BE2C (cell line): ENCODE measurements at regions not wholly inside any gene's neighbourhood (a gene's known extent, or its start where the extent isn't known, plus 50 kb on each side); places are given as distances from the start of the nearest gene placed in this dataset.

Experiments
- DNase-seq: peaks from one replicate; pipeline ENCODE4 v3.0.0-alpha.2; 2020
- H3K27me3 ChIP-seq: fragments of 250-450 bp; sonication (Bioruptor Pico); 2 replicates; pipeline ENCODE4 v1.5.1; 2020; ENCODE audit warnings: mild to moderate bottlenecking
- H3K36me3 ChIP-seq: fragments of 250-450 bp; sonication (Bioruptor Pico); 2 replicates; pipeline ENCODE4 v1.5.1; 2020; ENCODE audit warnings: mild to moderate bottlenecking
- H3K4me1 ChIP-seq: fragments of 250-450 bp; sonication (Bioruptor Pico); 2 replicates; pipeline ENCODE4 v1.5.1; 2020
- H3K4me3 ChIP-seq: 2 replicates; pipeline ENCODE4 v1.5.1; 2011; ENCODE audit warnings: low read depth, low read length
- H3K9me3 ChIP-seq: fragments of 250-450 bp; sonication (Bioruptor Pico); 2 replicates; pipeline ENCODE4 v1.5.1; 2020
- CTCF ChIP-seq: IDR thresholded peaks from 2 replicates; pipeline ENCODE4 v1.5.1; 2012; ENCODE audit warnings: mild to moderate bottlenecking, low read depth, low read length

GRCh38 chr20:40599987-40600386 lies 89.0 kb downstream of the MAFB start:
- DNase-seq, result no peak
- Histone ChIP-seq H3K36me3 (no peaks in the 10 kb centered on the region), H3K9me3 (0 out of 2 replicates have a peak, but pooled peaks cover 4% of the 10 kb centered on the region), H3K4me3 (no peak overlapping the region), H3K4me1 (no peaks in the 10 kb centered on the region), H3K27me3 (no peaks in the 10 kb centered on the region)
- no peak for TF ChIP-seq CTCF

- H3K9me3 ChIP-seq, result no peaks in the 10 kb centered on the region
- no peak for TF ChIP-seq CTCF
- H3K36me3 ChIP-seq, result no peaks in the 10 kb centered on the region
- H3K27me3 ChIP-seq, result no peaks in the 10 kb centered on the region
- H3K4me1 ChIP-seq, result no peaks in the 10 kb centered on the region
- DNase-seq, result no peak
- H3K4me3 ChIP-seq, result no peak overlapping the region
Measured at GRCh38 chr20:40592941-40593340, 96.1 kb downstream of the MAFB start.

GRCh38 chr20:40591536-40591935 lies 97.5 kb downstream of the MAFB start:
- Histone ChIP-seq H3K27me3 (no peaks in the 10 kb centered on the region), H3K4me1 (no peaks in the 10 kb centered on the region), H3K4me3 (no peak overlapping the region), H3K36me3 (no peaks in the 10 kb centered on the region), H3K9me3 (no peaks in the 10 kb centered on the region)
- TF ChIP-seq CTCF, result no peak
- no peak for DNase-seq

GRCh38 chr20:40591119-40591518 lies 97.9 kb downstream of the MAFB start:
- H3K4me3 ChIP-seq, result no peak overlapping the region
- no peak for TF ChIP-seq CTCF
- no peaks in the 10 kb centered on the region for H3K4me1 ChIP-seq
- H3K9me3 ChIP-seq, result no peaks in the 10 kb centered on the region
- H3K36me3 ChIP-seq, result no peaks in the 10 kb centered on the region
- no peak for DNase-seq
- no peaks in the 10 kb centered on the region for H3K27me3 ChIP-seq

GRCh38 chr20:40589581-40589980 lies 99.5 kb downstream of the MAFB start:
- Histone ChIP-seq H3K9me3 (no peaks in the 10 kb centered on the region), H3K36me3 (no peaks in the 10 kb centered on the region), H3K4me3 (no peak overlapping the region), H3K27me3 (no peaks in the 10 kb centered on the region), H3K4me1 (no peaks in the 10 kb centered on the region)
- TF ChIP-seq CTCF, result no peak
- no peak for DNase-seq

GRCh38 chr20:40588891-40589290 lies 100.1 kb downstream of the MAFB start:
- no peaks in the 10 kb centered on the region for H3K4me1 ChIP-seq
- H3K27me3 ChIP-seq, result no peaks in the 10 kb centered on the region
- no peaks in the 10 kb centered on the region for H3K9me3 ChIP-seq
- no peak for DNase-seq
- no peak overlapping the region for H3K4me3 ChIP-seq
- no peaks in the 10 kb centered on the region for H3K36me3 ChIP-seq
- no peak for TF ChIP-seq CTCF
